HFF-Myc (cell line): ENCODE measurements at regions not wholly inside any gene's neighbourhood (a gene's known extent, or its start where the extent isn't known, plus 50 kb on each side); places are given as distances from the start of the nearest gene placed in this dataset.

Source experiments
- DNase-seq: peaks from one replicate; pipeline ENCODE4 v3.0.0-alpha.2; 2011; ENCODE audit warnings: low read depth; ENCODE audit errors: extremely low read depth
- H3K4me3 ChIP-seq: replicated peaks from 2 replicates; pipeline ENCODE4 v1.5.1; 2011; ENCODE audit warnings: low read depth, mild to moderate bottlenecking, control low read depth, low read length
- TF ChIP-seq, protein P1 (sequence below): IDR thresholded peaks from 2 replicates; pipeline ENCODE4 v1.5.1; 2012; ENCODE audit warnings: mild to moderate bottlenecking, low read depth, low read length, control low read depth; ENCODE audit errors: missing control alignments

DNA sequence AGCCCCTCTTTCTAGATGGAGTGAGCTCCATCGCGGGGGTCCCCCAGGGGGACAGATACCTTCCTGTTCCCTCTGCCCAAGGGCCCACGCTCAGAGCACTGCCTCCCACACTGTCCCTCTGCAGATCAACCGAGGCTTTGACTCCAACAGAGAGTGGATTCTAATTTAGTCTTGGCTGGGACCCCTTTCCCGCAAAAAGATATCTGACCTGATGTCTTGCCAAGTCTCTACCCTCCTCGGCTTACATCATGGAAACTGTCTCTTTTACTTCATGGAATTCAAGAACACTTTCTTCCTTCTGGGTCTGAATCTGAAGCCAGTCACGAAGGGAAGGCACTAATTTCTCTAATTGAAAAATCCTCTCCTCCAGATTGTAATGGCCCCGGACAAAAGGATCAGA is 278.0 kb downstream of the BMP7 start:
- DNase-seq: no peak
- no peak overlapping the region for H3K4me3 ChIP-seq
- TF ChIP-seq, protein P1, sequence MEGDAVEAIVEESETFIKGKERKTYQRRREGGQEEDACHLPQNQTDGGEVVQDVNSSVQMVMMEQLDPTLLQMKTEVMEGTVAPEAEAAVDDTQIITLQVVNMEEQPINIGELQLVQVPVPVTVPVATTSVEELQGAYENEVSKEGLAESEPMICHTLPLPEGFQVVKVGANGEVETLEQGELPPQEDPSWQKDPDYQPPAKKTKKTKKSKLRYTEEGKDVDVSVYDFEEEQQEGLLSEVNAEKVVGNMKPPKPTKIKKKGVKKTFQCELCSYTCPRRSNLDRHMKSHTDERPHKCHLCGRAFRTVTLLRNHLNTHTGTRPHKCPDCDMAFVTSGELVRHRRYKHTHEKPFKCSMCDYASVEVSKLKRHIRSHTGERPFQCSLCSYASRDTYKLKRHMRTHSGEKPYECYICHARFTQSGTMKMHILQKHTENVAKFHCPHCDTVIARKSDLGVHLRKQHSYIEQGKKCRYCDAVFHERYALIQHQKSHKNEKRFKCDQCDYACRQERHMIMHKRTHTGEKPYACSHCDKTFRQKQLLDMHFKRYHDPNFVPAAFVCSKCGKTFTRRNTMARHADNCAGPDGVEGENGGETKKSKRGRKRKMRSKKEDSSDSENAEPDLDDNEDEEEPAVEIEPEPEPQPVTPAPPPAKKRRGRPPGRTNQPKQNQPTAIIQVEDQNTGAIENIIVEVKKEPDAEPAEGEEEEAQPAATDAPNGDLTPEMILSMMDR: no peak

DNA sequence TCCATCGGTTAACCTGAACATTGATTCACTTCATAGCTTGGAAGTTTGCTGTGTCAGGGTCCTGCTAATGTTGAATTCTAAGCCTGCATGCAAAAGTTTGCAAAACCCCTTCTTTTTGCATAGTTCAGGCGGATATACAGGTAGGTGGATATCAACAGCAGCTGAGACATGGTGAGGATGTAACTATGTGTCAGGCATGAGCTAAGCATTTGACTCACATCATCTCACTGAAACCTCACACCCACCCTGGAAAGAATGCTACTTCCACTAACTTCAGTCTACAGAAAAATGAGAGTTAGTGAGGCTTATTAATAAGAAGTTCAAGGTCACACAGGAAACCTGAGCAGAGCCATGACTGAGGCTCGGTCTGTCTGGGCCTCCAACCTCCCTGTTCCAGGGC is 276.9 kb downstream of the BMP7 start:
- no peak overlapping the region for H3K4me3 ChIP-seq
- no peak for DNase-seq
- TF ChIP-seq, protein P1: no peak

DNA sequence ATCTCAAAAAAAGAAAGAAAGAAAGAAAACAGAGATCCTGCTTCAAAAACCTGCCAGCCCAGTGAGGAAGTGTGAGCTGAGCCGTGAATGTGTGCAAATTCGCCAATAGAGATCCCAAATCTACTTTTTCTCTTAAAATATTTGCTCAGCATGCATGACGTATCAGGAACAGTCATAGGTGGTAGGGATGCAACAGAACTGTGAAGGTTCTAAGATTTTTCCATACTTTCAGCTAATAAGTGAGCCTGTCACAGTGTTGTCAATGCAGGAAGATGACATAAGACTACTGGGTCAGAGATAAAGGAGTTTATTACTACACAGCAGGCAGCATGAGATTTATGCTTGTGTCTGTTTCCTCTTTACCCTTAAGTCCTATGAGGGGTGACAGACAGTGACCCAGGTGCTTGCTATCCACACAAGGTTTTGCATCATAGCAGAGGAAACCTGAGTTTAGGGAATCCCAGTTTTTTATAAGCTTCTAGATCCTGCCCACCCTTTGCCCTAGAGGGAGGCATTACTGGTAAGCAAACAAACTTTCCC is 273.4 kb downstream of the BMP7 start:
- TF ChIP-seq, protein P1: no peak
- no peak overlapping the region for H3K4me3 ChIP-seq
- DNase-seq: no peak

DNA sequence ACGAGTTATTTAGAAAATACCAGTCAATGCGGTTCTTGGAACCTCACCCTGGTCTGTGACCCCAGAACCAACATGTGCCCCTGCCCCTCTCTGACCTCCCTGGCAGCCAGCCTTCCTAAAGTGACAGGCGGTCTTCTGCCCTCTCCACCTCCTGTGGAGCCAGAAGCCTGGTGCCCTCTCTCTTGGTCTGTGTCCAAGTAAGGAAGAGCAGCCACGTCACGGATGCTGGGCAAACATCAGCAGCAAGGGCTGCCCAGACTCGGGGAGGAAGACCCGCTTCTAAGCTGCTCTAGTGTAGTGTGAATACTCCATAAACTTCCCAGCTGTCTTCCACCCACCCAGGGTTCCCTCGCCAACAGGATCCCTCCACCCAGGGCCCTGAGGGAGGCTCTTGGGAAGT is 272.4 kb downstream of the BMP7 start:
- H3K4me3 ChIP-seq: no peak overlapping the region
- TF ChIP-seq, protein P1: no peak
- DNase-seq: no peak

DNA sequence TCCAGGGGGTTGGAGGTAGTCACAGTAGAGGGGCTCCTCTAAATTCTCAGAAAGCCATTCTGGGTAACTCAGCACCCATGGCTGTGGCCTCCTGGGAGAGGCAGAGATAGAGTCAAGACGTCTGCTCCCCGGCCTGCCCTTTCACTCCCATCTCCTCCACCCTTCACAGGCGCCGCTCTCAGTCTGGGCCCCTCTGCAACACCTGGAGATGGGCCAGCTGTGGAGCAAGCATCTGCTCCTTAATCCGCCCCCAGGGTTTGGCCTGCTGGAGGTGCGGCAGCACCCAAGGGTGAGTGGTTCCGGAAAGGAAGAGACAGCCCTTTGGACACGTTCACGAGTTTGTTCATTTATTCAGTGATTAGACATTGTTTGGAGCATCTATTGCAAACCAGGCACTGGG is 271.3 kb downstream of the BMP7 start:
- no peak for DNase-seq
- TF ChIP-seq, protein P1: no peak

DNA sequence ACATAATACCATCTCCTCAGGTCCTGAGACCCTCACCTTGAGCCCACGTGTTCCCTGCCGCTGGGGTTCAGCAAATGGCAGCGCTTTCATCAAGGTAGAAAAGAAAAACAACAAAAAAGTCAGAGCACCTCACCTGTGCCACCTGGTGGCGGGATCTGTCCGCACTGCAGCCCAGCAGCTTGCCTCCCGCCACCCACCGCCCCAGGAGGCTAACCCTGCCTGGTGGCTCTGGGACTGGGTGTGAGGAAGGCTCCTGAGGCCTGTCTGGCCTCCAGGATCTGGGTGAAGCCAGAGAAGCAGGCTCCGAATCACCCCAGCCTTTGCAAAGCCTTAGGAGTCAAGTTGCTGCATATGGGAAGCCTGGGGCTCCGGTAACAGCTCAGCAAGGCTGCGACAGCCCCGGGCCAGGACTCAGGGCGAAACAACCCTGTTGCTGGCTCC is 270.8 kb downstream of the BMP7 start:
- TF ChIP-seq, protein P1: peak; percentile 62
- no peak overlapping the region for H3K4me3 ChIP-seq
- no peak for DNase-seq

More for the DNA sequence above, 271.3 kb downstream of the BMP7 start:
- no peak overlapping the region for H3K4me3 ChIP-seq

DNA sequence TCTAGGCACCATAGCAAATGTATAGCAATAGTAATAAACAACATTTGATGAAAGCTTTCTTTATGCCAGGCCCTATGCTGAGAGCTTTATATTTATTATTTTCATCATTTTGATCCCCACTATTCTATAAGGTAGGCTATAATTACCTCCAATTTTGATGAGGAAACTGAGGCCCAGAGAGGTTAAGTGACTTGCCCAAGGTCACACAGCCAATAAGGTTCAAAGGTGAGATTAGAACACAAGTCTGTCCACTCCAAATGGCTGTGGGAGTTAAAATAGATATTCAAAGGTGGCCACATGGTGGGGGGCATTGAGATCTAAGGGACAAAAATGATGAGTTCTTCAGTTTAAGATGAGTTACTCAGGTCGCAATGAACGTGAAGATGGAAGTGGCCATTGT is 269.9 kb downstream of the BMP7 start:
- DNase-seq: no peak
- TF ChIP-seq, protein P1: no peak

More for the DNA sequence above, 269.9 kb downstream of the BMP7 start:
- no peak overlapping the region for H3K4me3 ChIP-seq
